Naive thymus-derived CD8-positive, alpha-beta T cell (primary cell): ENCODE measurements at regions not wholly inside any gene's neighbourhood (a gene's known extent, or its start where the extent isn't known, plus 50 kb on each side); places are given as distances from the start of the nearest gene placed in this dataset.

Experiments used
- ATAC-seq, 2 donors: fragments of 150-1000 bp; cut with Tn5 transposase in 1 of 2; sonication (Bioruptor Pico), chemical (Tn5 transposase) in 1 of 2; 1 replicate in 1 of 2; 2 replicates in 1 of 2; pipeline ENCODE4 v1.10.0; 2021; ENCODE audit warnings: mild to moderate bottlenecking in 2 of 2, moderate library complexity in 2 of 2
- POLR2A ChIA-PET: fragments of 350-600 bp; sonication (Branson Sonifier 250); formaldehyde crosslinking; loops from one replicate; lab custom pipeline; 2021; ENCODE audit warnings: antibody characterized with exemption; lab: Charles Lee
- DNase-seq, 10 donors: peaks; one replicate each; pipeline versions ENCODE4 v3.0.0 to v3.0.0-alpha.2; 2020 to 2022
- H3K27ac Mint-ChIP-seq, 10 donors: one replicate each; pipeline ENCODE4 v1.8.0; 2020 to 2022; ENCODE audit warnings: mild to moderate bottlenecking in 10 of 10, mixed read lengths in 10 of 10, moderate library complexity in 4 of 10, inconsistent platforms in 1 of 10
- H3K27me3 Mint-ChIP-seq, 5 donors: one replicate each; pipeline ENCODE4 v1.8.0; 2021 to 2022; ENCODE audit warnings: mixed read lengths in 5 of 5
- H3K36me3 Mint-ChIP-seq, 3 donors: one replicate each; pipeline ENCODE4 v1.8.0; 2020 to 2022; ENCODE audit warnings: mixed read lengths in 3 of 3, mild to moderate bottlenecking in 2 of 3, inconsistent platforms in 1 of 3
- H3K4me1 Mint-ChIP-seq, 4 donors: one replicate each; pipeline ENCODE4 v1.8.0; 2021 to 2022; ENCODE audit warnings: mixed read lengths in 4 of 4
- H3K4me3 Mint-ChIP-seq, 10 donors: one replicate each; pipeline ENCODE4 v1.8.0; 2020 to 2022; ENCODE audit warnings: mild to moderate bottlenecking in 10 of 10, mixed read lengths in 10 of 10, moderate library complexity in 6 of 10, inconsistent platforms in 1 of 10
- H3K9me3 Mint-ChIP-seq, 9 donors: one replicate each; pipeline ENCODE4 v1.8.0; 2020 to 2022; ENCODE audit warnings: mixed read lengths in 9 of 9, mild to moderate bottlenecking in 3 of 9, inconsistent platforms in 1 of 9, moderate library complexity in 1 of 9

- H3K27ac Mint-ChIP-seq = no peak overlapping the region
- H3K9me3 Mint-ChIP-seq = peaks cover 0 to 11% (median 2%) of the 10 kb centered on the region in 9 donors
- H3K4me1 Mint-ChIP-seq = peaks cover 0 to 3% (median 0%) of the 10 kb centered on the region in 4 donors
- POLR2A ChIA-PET = no interaction called here
- H3K36me3 Mint-ChIP-seq = no peaks in the 10 kb centered on the region
- ATAC-seq (no peak), DNase-seq (no peak)
- no peaks in the 10 kb centered on the region for H3K27me3 Mint-ChIP-seq
- H3K4me3 Mint-ChIP-seq = no peak overlapping the region
Measured at GRCh38 chr21:20257052-20257740, 741.0 kb upstream of the NCAM2 start.

DNA sequence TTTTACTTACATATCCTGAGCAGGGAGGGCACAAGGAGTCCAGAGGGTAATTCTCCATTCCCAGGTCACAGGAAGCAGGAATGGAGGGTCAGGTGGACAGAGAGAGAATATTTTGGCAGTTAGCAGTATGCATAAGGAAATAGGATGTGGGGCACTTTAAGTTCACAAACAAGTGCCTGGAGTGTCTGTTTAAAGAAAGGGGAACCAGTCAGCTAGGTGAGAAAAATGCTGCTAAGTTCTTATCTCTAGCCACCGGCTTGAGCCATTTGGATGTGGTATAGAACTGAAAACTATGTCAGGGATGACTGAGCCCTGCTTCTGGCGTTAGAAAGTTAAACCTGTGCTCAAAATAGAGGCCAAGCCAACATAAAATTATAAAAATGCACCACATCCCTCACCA is 739.7 kb upstream of the NCAM2 start:
- POLR2A ChIA-PET = no interaction called here
- H3K36me3 Mint-ChIP-seq = no peaks in the 10 kb centered on the region
- no peak overlapping the region for H3K4me3 Mint-ChIP-seq
- ATAC-seq (no peak), DNase-seq (no peak)
- peaks cover 0 to 11% (median 2%) of the 10 kb centered on the region in 9 donors for H3K9me3 Mint-ChIP-seq
- H3K4me1 Mint-ChIP-seq = peaks cover 0 to 3% (median 0%) of the 10 kb centered on the region in 4 donors
- H3K27me3 Mint-ChIP-seq = no peaks in the 10 kb centered on the region
- no peak overlapping the region for H3K27ac Mint-ChIP-seq

DNA sequence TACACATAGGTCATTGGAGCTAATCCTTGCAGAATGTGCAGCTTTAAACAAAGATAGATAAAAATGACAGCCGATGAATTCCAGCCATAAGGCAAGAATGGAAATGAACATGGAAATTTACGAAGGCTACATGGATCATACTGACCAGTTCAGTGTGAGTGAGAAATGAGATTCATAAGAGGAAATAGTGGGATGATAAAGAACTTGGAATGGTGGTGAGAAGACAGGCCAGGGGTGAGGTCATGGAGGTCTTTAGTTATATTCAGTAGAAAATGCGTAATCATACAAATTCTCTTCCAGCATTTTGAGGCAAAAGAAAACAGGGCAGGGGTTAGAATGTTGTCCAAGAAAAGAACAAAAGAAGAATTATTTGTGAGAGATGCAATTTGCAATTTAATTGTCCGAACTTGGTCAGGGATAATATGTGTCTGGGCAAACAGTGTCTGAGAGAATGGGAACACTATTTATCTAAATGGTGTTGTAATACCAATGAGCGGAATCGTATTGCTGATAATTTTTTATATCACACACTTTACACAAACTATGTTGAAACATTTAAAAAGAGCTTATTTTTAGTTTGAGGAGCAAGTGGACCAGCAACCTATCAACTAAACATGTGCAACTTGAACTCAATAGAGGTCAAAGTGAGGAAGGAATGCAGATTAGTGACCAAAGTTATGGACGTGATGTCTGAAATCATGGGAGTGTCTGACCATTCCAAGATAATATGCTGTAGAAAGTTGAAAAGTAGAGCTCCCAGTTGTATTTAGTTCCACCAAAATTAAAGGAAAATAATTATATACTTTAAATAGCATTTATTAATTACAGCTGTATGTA is 739.0 kb upstream of the NCAM2 start:
- Mint-ChIP-seq H3K4me1 (peaks cover 0 to 3% (median 0%) of the 10 kb centered on the region in 4 donors), H3K27ac (no peak overlapping the region), H3K4me3 (no peak overlapping the region), H3K36me3 (no peaks in the 10 kb centered on the region), H3K9me3 (peaks cover 0 to 11% (median 2%) of the 10 kb centered on the region in 9 donors), H3K27me3 (no peaks in the 10 kb centered on the region)
- POLR2A ChIA-PET = no interaction called here
- no peak for DNase-seq
- ATAC-seq = no peak

DNA sequence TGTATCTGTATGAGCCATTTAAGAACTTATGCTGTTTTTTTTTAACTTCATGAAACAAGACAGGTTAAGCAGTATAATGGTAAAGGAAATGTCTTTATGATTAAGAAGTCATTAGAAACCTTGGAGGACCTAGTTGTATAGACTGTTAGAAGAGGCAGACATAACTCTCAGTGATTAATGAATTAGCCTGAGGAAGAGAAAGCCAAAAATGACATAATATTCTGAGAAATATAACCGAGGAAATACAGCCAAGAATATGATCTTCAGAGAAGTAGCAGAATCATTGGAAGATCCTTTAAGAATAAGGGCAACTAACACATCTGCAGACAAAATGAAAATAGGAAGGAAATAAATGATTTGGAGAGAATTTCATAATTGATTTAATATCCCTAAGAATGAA is 738.1 kb upstream of the NCAM2 start:
- Mint-ChIP-seq H3K27ac (no peak overlapping the region), H3K9me3 (peaks cover 0 to 11% (median 3%) of the 10 kb centered on the region in 9 donors), H3K36me3 (no peaks in the 10 kb centered on the region), H3K4me1 (peaks cover 0 to 3% (median 0%) of the 10 kb centered on the region in 4 donors), H3K27me3 (no peaks in the 10 kb centered on the region), H3K4me3 (no peak overlapping the region)
- POLR2A ChIA-PET = no interaction called here
- ATAC-seq (no peak), DNase-seq (no peak)

GRCh38 chr21:20261364-20261763 is 736.8 kb upstream of the NCAM2 start:
- Mint-ChIP-seq H3K4me1 (peaks cover 0 to 3% (median 0%) of the 10 kb centered on the region in 4 donors), H3K9me3 (peaks cover 0 to 11% (median 1%) of the 10 kb centered on the region in 9 donors), H3K36me3 (no peaks in the 10 kb centered on the region), H3K27me3 (no peaks in the 10 kb centered on the region), H3K4me3 (no peak overlapping the region), H3K27ac (no peak overlapping the region)
- ATAC-seq = no peak
- DNase-seq = no peak
- POLR2A ChIA-PET = no interaction called here

DNA sequence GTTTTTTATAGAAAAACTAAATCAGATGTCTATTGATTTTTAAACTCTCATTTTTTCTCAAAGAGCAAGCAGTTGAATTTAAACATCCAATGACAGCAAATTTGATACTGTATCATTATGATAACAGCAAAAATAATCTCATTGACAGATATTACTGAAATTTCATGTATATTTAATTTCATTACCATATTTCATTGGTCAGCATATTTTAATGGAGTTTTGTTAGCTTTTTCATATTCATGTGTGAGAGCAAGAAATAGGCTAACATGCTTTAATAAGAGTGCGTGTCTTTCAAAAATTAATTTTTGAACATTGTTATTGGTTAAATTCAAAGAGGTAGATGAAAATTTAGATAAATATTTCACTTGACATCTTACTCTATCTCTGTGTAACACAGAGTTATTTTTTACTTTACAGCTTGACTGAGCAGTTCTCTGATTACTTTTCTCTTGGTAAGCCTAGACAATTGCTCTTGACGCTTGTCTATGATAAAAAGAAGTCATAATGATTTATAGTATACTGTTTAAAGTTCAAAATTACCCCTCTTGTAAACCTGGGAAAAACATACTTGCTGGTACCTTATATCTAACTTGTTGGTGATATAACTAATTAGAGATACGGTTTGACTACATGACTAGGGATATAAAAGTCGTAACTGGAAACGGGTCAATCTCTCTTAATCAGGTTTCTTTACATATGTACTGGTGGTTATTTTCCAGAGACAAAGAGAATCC is 732.3 kb upstream of the NCAM2 start:
- H3K4me3 Mint-ChIP-seq = no peak overlapping the region
- no peaks in the 10 kb centered on the region for H3K36me3 Mint-ChIP-seq
- H3K27ac Mint-ChIP-seq = no peak overlapping the region
- POLR2A ChIA-PET = no interaction called here
- peaks cover 0 to 6% (median under 1%) of the 10 kb centered on the region in 9 donors for H3K9me3 Mint-ChIP-seq
- ATAC-seq (no peak), DNase-seq (no peak)
- H3K27me3 Mint-ChIP-seq = no peaks in the 10 kb centered on the region
- no peaks in the 10 kb centered on the region for H3K4me1 Mint-ChIP-seq

GRCh38 chr21:20266441-20266710 is 731.8 kb upstream of the NCAM2 start:
- Mint-ChIP-seq H3K27me3 (no peaks in the 10 kb centered on the region), H3K36me3 (no peaks in the 10 kb centered on the region), H3K9me3 (peaks cover 0 to 7% (median 1%) of the 10 kb centered on the region in 9 donors), H3K27ac (no peak overlapping the region), H3K4me3 (no peak overlapping the region), H3K4me1 (no peaks in the 10 kb centered on the region)
- no peak for DNase-seq
- POLR2A ChIA-PET = no interaction called here
- ATAC-seq = no peak

GRCh38 chr21:20270365-20271055 is 727.7 kb upstream of the NCAM2 start:
- Mint-ChIP-seq H3K9me3 (peaks cover 0 to 17% (median 5%) of the 10 kb centered on the region in 9 donors), H3K27me3 (no peaks in the 10 kb centered on the region), H3K4me3 (no peak overlapping the region), H3K27ac (no peak overlapping the region), H3K4me1 (no peaks in the 10 kb centered on the region), H3K36me3 (no peaks in the 10 kb centered on the region)
- ATAC-seq = no peak
- POLR2A ChIA-PET = no interaction called here
- DNase-seq = no peak

GRCh38 chr21:20272791-20273362 is 725.3 kb upstream of the NCAM2 start:
- ATAC-seq (no peak), DNase-seq (no peak)
- no peak overlapping the region for H3K27ac Mint-ChIP-seq
- no peaks in the 10 kb centered on the region for H3K27me3 Mint-ChIP-seq
- no peak overlapping the region for H3K4me3 Mint-ChIP-seq
- no peaks in the 10 kb centered on the region for H3K36me3 Mint-ChIP-seq
- H3K9me3 Mint-ChIP-seq = peaks cover 0 to 18% (median 5%) of the 10 kb centered on the region in 9 donors
- POLR2A ChIA-PET = no interaction called here
- no peaks in the 10 kb centered on the region for H3K4me1 Mint-ChIP-seq

- H3K4me1 Mint-ChIP-seq = no peaks in the 10 kb centered on the region
- POLR2A ChIA-PET = no interaction called here
- peaks cover 0 to 19% (median 6%) of the 10 kb centered on the region in 9 donors for H3K9me3 Mint-ChIP-seq
Measured at GRCh38 chr21:20276377-20276776, 721.8 kb upstream of the NCAM2 start.

DNA sequence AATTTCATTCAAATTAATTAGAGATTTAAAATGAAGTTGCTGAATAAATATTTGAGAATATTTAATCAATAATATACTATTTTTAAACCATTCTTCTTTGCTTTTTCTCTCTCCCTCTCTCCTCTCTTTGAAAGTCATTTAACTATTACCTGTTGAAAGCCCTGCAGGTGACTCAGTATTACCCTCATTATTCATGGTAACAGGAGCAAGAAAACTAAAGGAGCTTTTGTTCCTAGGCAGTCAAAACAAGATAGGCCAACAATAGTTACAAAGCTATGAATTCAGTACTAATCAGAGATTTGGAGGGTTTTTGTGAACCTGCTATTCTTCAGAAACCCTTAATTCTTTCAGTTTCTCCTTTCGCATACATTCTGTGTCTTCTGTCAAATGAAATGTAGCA is 721.3 kb upstream of the NCAM2 start:
- H3K36me3 Mint-ChIP-seq = no peaks in the 10 kb centered on the region
- H3K27me3 Mint-ChIP-seq = no peaks in the 10 kb centered on the region
- ATAC-seq (no peak), DNase-seq (no peak)
- POLR2A ChIA-PET = no interaction called here
- peaks cover 0 to 19% (median 6%) of the 10 kb centered on the region in 9 donors for H3K9me3 Mint-ChIP-seq
- no peak overlapping the region for H3K4me3 Mint-ChIP-seq
- no peaks in the 10 kb centered on the region for H3K4me1 Mint-ChIP-seq
- H3K27ac Mint-ChIP-seq = no peak overlapping the region

More at GRCh38 chr21:20276377-20276776, 721.8 kb upstream of the NCAM2 start:
- Mint-ChIP-seq H3K4me3 (no peak overlapping the region), H3K27me3 (no peaks in the 10 kb centered on the region), H3K36me3 (no peaks in the 10 kb centered on the region), H3K27ac (no peak overlapping the region)
- DNase-seq (no peak), ATAC-seq (no peak)

DNA sequence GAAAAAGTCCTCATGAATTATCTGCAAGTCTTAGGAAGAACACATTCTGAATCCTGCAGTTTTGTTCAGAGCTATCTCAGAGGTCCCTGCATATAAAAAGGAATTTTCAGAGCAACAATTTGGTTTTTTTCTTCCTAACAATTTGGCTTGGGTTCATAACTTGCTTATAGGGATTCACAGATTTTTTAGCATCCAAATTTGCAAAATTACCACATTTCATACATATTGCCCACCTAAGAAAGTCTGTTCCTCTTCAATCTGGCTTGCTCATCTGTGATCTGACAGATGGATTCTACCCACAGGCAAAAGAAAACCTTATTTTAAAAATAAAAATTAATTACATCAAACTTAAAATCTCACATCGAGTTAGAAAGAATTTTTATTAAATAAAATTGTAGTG is 714.4 kb upstream of the NCAM2 start:
- ATAC-seq = no peak
- no peak overlapping the region for H3K27ac Mint-ChIP-seq
- POLR2A ChIA-PET = no interaction called here

More for the DNA sequence above, 714.4 kb upstream of the NCAM2 start:
- Mint-ChIP-seq H3K36me3 (no peaks in the 10 kb centered on the region), H3K4me1 (no peaks in the 10 kb centered on the region), H3K9me3 (peaks cover 0 to 8% (median 1%) of the 10 kb centered on the region in 9 donors), H3K4me3 (no peak overlapping the region), H3K27me3 (no peaks in the 10 kb centered on the region)
- no peak for DNase-seq
